ENCODE measurements at regions not wholly inside any gene's neighbourhood (a gene's known extent, or its start where the extent isn't known, plus 50 kb on each side); places are given as distances from the start of the nearest gene placed in this dataset.

DNA sequence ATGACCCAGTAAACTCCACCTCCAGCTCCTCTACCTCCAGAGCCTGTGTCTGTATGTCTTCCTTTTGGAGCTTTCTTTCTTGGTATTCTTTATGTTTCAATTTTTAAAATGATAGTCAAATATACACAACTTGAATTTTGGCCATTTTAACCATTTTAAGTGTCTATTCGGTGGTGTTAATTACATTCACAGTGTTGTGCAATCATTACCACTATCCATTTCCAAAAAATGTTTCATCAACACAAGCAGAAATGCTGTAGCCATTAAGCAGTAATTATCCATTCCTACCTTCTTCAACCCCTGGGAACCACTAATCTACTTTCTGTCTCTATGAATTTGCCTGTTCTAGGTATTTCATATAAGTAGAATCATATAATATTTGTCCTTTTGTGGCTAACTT lies 194.5 kb upstream of the TSC22D2 start:
- H3K27me3 ChIP-seq (ENCODE audit: low read length): no peaks in the 10 kb centered on the region
- no peaks in the 10 kb centered on the region for H3K79me2 ChIP-seq (ENCODE audit: insufficient read depth, low read length)
- H3K9ac ChIP-seq (ENCODE audit: low read length): no peak overlapping the region
- no peaks in the 10 kb centered on the region for H3K9me2 ChIP-seq (replicated peaks; ENCODE audit: insufficient read depth, low read length)
- H3K36me3 ChIP-seq (ENCODE audit: low read length): no peaks in the 10 kb centered on the region
- no peak for TF ChIP-seq EZH2phosphoT487 (conservative IDR thresholded peaks at IDR 0.05; ENCODE audit: low read length)
- TF ChIP-seq, protein P1, sequence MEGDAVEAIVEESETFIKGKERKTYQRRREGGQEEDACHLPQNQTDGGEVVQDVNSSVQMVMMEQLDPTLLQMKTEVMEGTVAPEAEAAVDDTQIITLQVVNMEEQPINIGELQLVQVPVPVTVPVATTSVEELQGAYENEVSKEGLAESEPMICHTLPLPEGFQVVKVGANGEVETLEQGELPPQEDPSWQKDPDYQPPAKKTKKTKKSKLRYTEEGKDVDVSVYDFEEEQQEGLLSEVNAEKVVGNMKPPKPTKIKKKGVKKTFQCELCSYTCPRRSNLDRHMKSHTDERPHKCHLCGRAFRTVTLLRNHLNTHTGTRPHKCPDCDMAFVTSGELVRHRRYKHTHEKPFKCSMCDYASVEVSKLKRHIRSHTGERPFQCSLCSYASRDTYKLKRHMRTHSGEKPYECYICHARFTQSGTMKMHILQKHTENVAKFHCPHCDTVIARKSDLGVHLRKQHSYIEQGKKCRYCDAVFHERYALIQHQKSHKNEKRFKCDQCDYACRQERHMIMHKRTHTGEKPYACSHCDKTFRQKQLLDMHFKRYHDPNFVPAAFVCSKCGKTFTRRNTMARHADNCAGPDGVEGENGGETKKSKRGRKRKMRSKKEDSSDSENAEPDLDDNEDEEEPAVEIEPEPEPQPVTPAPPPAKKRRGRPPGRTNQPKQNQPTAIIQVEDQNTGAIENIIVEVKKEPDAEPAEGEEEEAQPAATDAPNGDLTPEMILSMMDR (IDR thresholded peaks at IDR 0.05; ENCODE audit: insufficient read depth, low read length, poor library complexity, severe bottlenecking): no peak
- H3K4me2 ChIP-seq (ENCODE audit: low read depth, low read length, poor library complexity, severe bottlenecking): no peak overlapping the region
- H3K27ac ChIP-seq (ENCODE audit: low read depth, low read length): no peak overlapping the region
- no peaks in the 10 kb centered on the region for H3K9me3 ChIP-seq (ENCODE audit: insufficient read depth, low read length)
- no peak overlapping the region for H3K4me3 ChIP-seq (ENCODE audit: insufficient read depth, low read length, poor library complexity, severe bottlenecking)
- H3F3A ChIP-seq (ENCODE audit: insufficient read depth): no peaks in the 10 kb centered on the region
- no peak overlapping the region for H2AFZ ChIP-seq (ENCODE audit: low read depth, low read length, severe bottlenecking)
- H4K20me1 ChIP-seq (ENCODE audit: low read depth, low read length): no peaks in the 10 kb centered on the region

DNA sequence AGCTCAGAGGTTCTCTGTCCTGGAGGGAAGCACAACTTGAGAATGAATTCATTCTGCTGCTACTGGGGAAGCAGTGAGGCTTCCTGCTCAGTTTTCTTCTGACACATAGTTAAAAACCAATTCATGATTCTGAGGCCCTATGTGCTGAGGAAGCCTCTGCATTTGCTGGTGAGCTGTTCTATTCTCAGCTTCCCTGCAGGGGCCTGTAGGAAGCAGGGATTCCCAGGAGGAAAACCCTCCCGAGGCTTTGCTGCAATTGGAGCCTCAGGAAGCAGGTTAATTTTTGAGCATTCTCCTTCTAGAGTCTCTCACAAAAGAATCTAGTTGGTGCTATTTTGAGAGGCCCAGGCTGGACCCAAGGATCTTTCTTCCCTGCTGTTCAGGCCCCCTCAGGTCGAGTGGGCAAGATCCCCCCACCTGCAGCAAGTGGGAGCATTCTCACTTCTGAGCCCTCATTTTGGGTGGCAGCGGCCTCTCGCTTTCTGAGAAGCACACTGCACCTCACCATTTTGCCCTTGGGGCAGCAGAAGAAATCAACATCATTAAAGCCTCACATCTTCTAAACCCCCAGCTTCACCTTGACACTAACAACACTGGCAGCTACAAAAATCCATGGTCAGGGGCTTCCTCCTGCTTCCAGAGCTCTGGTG lies 197.5 kb upstream of the TSC22D2 start:
- H4K20me1 ChIP-seq (ENCODE audit: low read depth, low read length): no peaks in the 10 kb centered on the region
- H2AFZ ChIP-seq (ENCODE audit: low read depth, low read length, severe bottlenecking): no peak overlapping the region
- H3K4me2 ChIP-seq (ENCODE audit: low read depth, low read length, poor library complexity, severe bottlenecking): no peak overlapping the region
- no peaks in the 10 kb centered on the region for H3K79me2 ChIP-seq (ENCODE audit: insufficient read depth, low read length)
- H3K36me3 ChIP-seq (ENCODE audit: low read length): no peaks in the 10 kb centered on the region
- TF ChIP-seq, protein P1 (IDR thresholded peaks at IDR 0.05; ENCODE audit: insufficient read depth, low read length, poor library complexity, severe bottlenecking): no peak
- no peak for TF ChIP-seq EZH2phosphoT487 (conservative IDR thresholded peaks at IDR 0.05; ENCODE audit: low read length)
- no peak overlapping the region for H3K27ac ChIP-seq (ENCODE audit: low read depth, low read length)
- no peaks in the 10 kb centered on the region for H3K9me2 ChIP-seq (replicated peaks; ENCODE audit: insufficient read depth, low read length)
- H3F3A ChIP-seq (ENCODE audit: insufficient read depth): no peaks in the 10 kb centered on the region
- H3K9me3 ChIP-seq (ENCODE audit: insufficient read depth, low read length): no peaks in the 10 kb centered on the region
- H3K27me3 ChIP-seq (ENCODE audit: low read length): no peaks in the 10 kb centered on the region
- H3K9ac ChIP-seq (ENCODE audit: low read length): no peak overlapping the region
- no peak overlapping the region for H3K4me3 ChIP-seq (ENCODE audit: insufficient read depth, low read length, poor library complexity, severe bottlenecking)

DNA sequence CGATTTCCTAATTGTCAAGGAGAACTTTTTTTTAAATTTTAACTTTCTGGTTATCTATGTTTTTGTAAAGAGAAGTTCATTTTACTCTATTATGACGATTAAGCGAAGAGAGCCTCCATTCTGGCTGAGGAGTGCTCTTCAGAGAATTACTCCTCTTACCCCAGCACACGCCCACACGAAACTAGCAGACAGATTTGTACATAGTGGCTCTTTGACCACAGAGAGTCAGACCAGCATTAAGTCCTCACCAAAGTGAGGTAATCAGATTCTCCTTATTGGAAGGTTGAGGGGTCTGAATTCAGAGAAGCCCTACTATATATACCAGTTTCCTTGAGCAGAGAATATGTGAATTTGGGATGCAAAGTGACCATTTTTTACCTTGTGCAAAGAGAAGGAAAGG lies 204.8 kb upstream of the TSC22D2 start:
- no peaks in the 10 kb centered on the region for H3K9me3 ChIP-seq (ENCODE audit: insufficient read depth, low read length)
- H3K27ac ChIP-seq (ENCODE audit: low read depth, low read length): no peak overlapping the region
- H3F3A ChIP-seq (ENCODE audit: insufficient read depth): no peaks in the 10 kb centered on the region
- no peak for TF ChIP-seq EZH2phosphoT487 (conservative IDR thresholded peaks at IDR 0.05; ENCODE audit: low read length)
- TF ChIP-seq, protein P1 (IDR thresholded peaks at IDR 0.05; ENCODE audit: insufficient read depth, low read length, poor library complexity, severe bottlenecking): no peak
- no peaks in the 10 kb centered on the region for H3K79me2 ChIP-seq (ENCODE audit: insufficient read depth, low read length)
- no peak overlapping the region for H2AFZ ChIP-seq (ENCODE audit: low read depth, low read length, severe bottlenecking)
- H3K9ac ChIP-seq (ENCODE audit: low read length): no peak overlapping the region
- no peaks in the 10 kb centered on the region for H3K36me3 ChIP-seq (ENCODE audit: low read length)
- no peaks in the 10 kb centered on the region for H3K9me2 ChIP-seq (replicated peaks; ENCODE audit: insufficient read depth, low read length)
- H3K4me2 ChIP-seq (ENCODE audit: low read depth, low read length, poor library complexity, severe bottlenecking): no peak overlapping the region
- H3K4me3 ChIP-seq (ENCODE audit: insufficient read depth, low read length, poor library complexity, severe bottlenecking): no peak overlapping the region
- H4K20me1 ChIP-seq (ENCODE audit: low read depth, low read length): no peaks in the 10 kb centered on the region
- no peaks in the 10 kb centered on the region for H3K27me3 ChIP-seq (ENCODE audit: low read length)
